HL-60 (cell line): ENCODE measurements at regions not wholly inside any gene's neighbourhood (a gene's known extent, or its start where the extent isn't known, plus 50 kb on each side); places are given as distances from the start of the nearest gene placed in this dataset.

ENCODE experiments used
- DNase-seq, 2 experiments: peaks; one replicate each; pipeline ENCODE4 v3.0.0-alpha.2; 2010 to 2020; ENCODE audit warnings: low read depth in 1 of 2, low spot score in 1 of 2
- H3K27ac ChIP-seq: fragments of 250-450 bp; sonication (Bioruptor Pico); replicated peaks from 2 replicates; pipeline ENCODE4 v1.5.1; 2020; ENCODE audit warnings: mild to moderate bottlenecking, moderate library complexity
- H3K27me3 ChIP-seq: fragments of 250-450 bp; sonication (Bioruptor Pico); 2 replicates; pipeline ENCODE4 v1.5.1; 2021; ENCODE audit warnings: mild to moderate bottlenecking, moderate library complexity; ENCODE audit not compliant: insufficient read depth, poor library complexity, severe bottlenecking
- H3K4me3 ChIP-seq: replicated peaks from 2 replicates; pipeline ENCODE4 v1.5.1; 2011; ENCODE audit warnings: mild to moderate bottlenecking, control low read depth, low read length; ENCODE audit not compliant: insufficient read depth
- GABPA ChIP-seq: IDR thresholded peaks from 2 replicates; pipeline ENCODE4 v1.6.1; 2012; ENCODE audit warnings: low read depth
- POLR2AphosphoS5 ChIP-seq: IDR thresholded peaks from 2 replicates; pipeline ENCODE4 v1.6.1; 2012; ENCODE audit warnings: low read depth
- SPI1 ChIP-seq: IDR thresholded peaks from 2 replicates; pipeline ENCODE4 v1.6.1; 2012; ENCODE audit warnings: low read depth, mild to moderate bottlenecking, borderline replicate concordance
- TF ChIP-seq, protein P1 (sequence below): IDR thresholded peaks from 2 replicates; pipeline ENCODE4 v1.6.1; 2012; ENCODE audit warnings: low read depth; ENCODE audit not compliant: insufficient replicate concordance
- TF ChIP-seq, protein P2 (sequence below): IDR thresholded peaks from one replicate; pipeline ENCODE4 v1.5.1; 2011; ENCODE audit warnings: low read length, control low read depth, inconsistent platforms; ENCODE audit not compliant: insufficient read depth

DNA sequence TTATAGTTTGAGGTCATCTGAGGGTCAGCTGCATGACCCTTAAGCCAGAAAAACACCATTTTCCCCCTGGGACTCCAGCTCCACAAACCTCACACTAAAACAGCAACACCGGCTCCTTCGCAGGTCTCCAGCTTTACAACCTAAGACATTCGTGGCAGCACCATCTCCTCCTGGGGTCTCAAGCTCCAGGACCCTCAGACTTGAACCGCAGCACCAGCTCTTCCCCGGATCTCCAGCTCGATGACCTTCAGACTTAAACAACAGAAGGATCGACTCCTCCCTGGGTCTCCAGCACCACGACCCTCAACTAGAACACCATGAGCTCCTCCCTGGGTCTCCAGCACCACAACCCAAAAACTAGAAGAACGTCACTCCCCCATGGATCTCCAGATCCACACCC is 233.7 kb upstream of the CNTN6 start:
- Histone ChIP-seq H3K27ac (no peak overlapping the region), H3K27me3 (no peaks in the 10 kb centered on the region), H3K4me3 (no peak overlapping the region)
- TF ChIP-seq, protein P1, sequence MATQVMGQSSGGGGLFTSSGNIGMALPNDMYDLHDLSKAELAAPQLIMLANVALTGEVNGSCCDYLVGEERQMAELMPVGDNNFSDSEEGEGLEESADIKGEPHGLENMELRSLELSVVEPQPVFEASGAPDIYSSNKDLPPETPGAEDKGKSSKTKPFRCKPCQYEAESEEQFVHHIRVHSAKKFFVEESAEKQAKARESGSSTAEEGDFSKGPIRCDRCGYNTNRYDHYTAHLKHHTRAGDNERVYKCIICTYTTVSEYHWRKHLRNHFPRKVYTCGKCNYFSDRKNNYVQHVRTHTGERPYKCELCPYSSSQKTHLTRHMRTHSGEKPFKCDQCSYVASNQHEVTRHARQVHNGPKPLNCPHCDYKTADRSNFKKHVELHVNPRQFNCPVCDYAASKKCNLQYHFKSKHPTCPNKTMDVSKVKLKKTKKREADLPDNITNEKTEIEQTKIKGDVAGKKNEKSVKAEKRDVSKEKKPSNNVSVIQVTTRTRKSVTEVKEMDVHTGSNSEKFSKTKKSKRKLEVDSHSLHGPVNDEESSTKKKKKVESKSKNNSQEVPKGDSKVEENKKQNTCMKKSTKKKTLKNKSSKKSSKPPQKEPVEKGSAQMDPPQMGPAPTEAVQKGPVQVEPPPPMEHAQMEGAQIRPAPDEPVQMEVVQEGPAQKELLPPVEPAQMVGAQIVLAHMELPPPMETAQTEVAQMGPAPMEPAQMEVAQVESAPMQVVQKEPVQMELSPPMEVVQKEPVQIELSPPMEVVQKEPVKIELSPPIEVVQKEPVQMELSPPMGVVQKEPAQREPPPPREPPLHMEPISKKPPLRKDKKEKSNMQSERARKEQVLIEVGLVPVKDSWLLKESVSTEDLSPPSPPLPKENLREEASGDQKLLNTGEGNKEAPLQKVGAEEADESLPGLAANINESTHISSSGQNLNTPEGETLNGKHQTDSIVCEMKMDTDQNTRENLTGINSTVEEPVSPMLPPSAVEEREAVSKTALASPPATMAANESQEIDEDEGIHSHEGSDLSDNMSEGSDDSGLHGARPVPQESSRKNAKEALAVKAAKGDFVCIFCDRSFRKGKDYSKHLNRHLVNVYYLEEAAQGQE, result no peak
- TF ChIP-seq, protein P2, sequence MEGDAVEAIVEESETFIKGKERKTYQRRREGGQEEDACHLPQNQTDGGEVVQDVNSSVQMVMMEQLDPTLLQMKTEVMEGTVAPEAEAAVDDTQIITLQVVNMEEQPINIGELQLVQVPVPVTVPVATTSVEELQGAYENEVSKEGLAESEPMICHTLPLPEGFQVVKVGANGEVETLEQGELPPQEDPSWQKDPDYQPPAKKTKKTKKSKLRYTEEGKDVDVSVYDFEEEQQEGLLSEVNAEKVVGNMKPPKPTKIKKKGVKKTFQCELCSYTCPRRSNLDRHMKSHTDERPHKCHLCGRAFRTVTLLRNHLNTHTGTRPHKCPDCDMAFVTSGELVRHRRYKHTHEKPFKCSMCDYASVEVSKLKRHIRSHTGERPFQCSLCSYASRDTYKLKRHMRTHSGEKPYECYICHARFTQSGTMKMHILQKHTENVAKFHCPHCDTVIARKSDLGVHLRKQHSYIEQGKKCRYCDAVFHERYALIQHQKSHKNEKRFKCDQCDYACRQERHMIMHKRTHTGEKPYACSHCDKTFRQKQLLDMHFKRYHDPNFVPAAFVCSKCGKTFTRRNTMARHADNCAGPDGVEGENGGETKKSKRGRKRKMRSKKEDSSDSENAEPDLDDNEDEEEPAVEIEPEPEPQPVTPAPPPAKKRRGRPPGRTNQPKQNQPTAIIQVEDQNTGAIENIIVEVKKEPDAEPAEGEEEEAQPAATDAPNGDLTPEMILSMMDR, result no peak
- DNase-seq, result no peak

DNA sequence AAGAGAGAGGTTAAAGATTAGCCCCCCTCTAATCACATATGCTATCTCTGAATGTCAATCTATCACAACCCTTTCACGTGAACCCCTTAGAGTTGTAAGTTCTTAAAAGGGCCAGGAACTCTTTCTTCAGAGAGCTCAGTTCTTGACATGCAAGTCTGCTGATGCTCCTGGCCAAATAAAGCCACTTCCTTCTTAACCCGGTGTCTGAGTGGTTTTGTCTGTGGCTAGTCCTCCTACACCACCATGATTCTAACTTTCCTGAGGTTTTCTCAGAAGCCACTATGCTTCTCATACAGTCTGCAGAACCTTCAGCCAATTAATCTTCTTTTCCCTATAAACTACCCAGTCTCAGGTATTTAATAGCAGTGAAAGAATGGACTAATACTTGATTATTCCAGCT is 231.1 kb upstream of the CNTN6 start:
- TF ChIP-seq POLR2AphosphoS5 (no peak), GABPA (no peak), SPI1 (no peak)
- TF ChIP-seq, protein P1, result no peak
- TF ChIP-seq, protein P2, result no peak
- Histone ChIP-seq H3K27ac (no peak overlapping the region), H3K4me3 (no peak overlapping the region), H3K27me3 (no peaks in the 10 kb centered on the region)
- no peak for DNase-seq

DNA sequence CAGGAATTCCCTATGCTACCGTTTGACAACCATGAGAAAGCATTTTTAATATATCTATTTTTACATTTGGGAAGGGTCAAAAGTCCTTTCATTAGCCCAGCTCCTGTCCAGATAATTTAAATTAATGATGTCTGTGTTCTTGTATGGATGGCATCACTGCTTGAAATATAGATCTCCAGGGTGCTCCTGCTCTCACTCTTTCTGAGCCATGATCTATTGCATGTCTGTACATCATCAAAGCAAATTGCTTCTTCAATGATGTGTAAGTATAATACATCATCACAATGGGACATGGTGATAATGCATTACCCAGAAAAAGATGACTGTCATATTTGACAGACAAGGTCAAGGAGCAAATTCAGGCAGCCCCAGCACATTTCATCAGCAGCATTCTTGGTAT is 223.6 kb upstream of the CNTN6 start:
- H3K4me3 ChIP-seq, result no peak overlapping the region
- H3K27ac ChIP-seq, result no peak overlapping the region
- DNase-seq, result no peak
- no peak for TF ChIP-seq GABPA
- TF ChIP-seq POLR2AphosphoS5, result no peak
- no peak for TF ChIP-seq SPI1
- TF ChIP-seq, protein P2, result no peak
- TF ChIP-seq, protein P1, result no peak
- no peaks in the 10 kb centered on the region for H3K27me3 ChIP-seq
